H1 (cell line): ENCODE measurements at regions not wholly inside any gene's neighbourhood (a gene's known extent, or its start where the extent isn't known, plus 50 kb on each side); places are given as distances from the start of the nearest gene placed in this dataset.

Source experiments
- CTCF ChIA-PET: fragments of 300-600 bp; sonication (Branson Sonifier 250); formaldehyde crosslinking; loops from one replicate; lab custom pipeline; 2021; ENCODE audit not compliant: partially characterized antibody; lab: Charles Lee
- POLR2A ChIA-PET: fragments of 300-600 bp; sonication (Branson Sonifier 250); formaldehyde crosslinking; loops from one replicate; lab custom pipeline; 2021; ENCODE audit warnings: inconsistent platforms; ENCODE audit not compliant: partially characterized antibody; lab: Charles Lee
- DNase-seq, 2 experiments: peaks; one replicate each; pipeline versions ENCODE4 v3.0.0 to v3.0.0-alpha.2; 2010 to 2022; ENCODE audit warnings: low spot score in 2 of 2, low read depth in 1 of 2, mixed read lengths in 1 of 2
- FAIRE-seq: peaks from 2 replicates; lab custom pipeline; 2011; peaks lifted over from hg19 to GRCh38; lab: Jason Lieb, UNC
- H2AFZ ChIP-seq: 2 replicates; pipeline ENCODE4 v1.8.1; 2012; ENCODE audit warnings: low read length, inconsistent platforms
- H2AK5ac ChIP-seq: 2 replicates; pipeline ENCODE4 v1.6.1; 2013; ENCODE audit warnings: low read depth, low read length
- H2BK120ac ChIP-seq: replicated peaks from 2 replicates; pipeline ENCODE3; 2013; ENCODE audit warnings: low read depth, low read length, inconsistent platforms
- H2BK12ac ChIP-seq: 2 replicates; pipeline ENCODE4 v1.6.1; 2013; ENCODE audit warnings: low read depth, low read length
- H2BK15ac ChIP-seq: 2 replicates; pipeline ENCODE4 v1.6.1; 2013; ENCODE audit warnings: low read length
- H2BK20ac ChIP-seq: 2 replicates; pipeline ENCODE4 v1.6.1; 2013; ENCODE audit warnings: low read length
- H2BK5ac ChIP-seq: 2 replicates; pipeline ENCODE4 v1.6.1; 2013; ENCODE audit warnings: low read depth, low read length
- H3K14ac ChIP-seq: 2 replicates; pipeline ENCODE4 v1.6.1; 2013; ENCODE audit warnings: inconsistent platforms; ENCODE audit not compliant: insufficient read length
- H3K18ac ChIP-seq: 2 replicates; pipeline ENCODE4 v1.6.1; 2013; ENCODE audit warnings: low read length; ENCODE audit errors: extremely low read depth
- H3K23ac ChIP-seq: 2 replicates; pipeline ENCODE4 v1.6.1; 2013; ENCODE audit warnings: inconsistent platforms; ENCODE audit not compliant: insufficient read length
- H3K23me2 ChIP-seq: 2 replicates; pipeline ENCODE4 v1.6.1; 2013; ENCODE audit warnings: low read depth, low read length
- H3K27ac ChIP-seq: 2 replicates; pipeline ENCODE4 v1.6.1; 2011; ENCODE audit warnings: low read depth, low read length, inconsistent platforms
- H3K27me3 ChIP-seq, 4 experiments: replicated peaks in 1 of 4; 1 replicate in 1 of 4; 2 replicates in 3 of 4; pipeline versions ENCODE4 v1.6.1 to v1.8.1; 2011 to 2013; ENCODE audit warnings: low read length in 3 of 4, mild to moderate bottlenecking in 3 of 4, inconsistent platforms in 2 of 4, mixed read lengths in 2 of 4, moderate library complexity in 1 of 4; ENCODE audit not compliant: control insufficient read depth in 3 of 4, insufficient read depth in 3 of 4; ENCODE audit errors: extremely low read depth in 1 of 4
- H3K36me3 ChIP-seq, 4 experiments: 2 replicates each; pipeline versions ENCODE4 v1.6.1 to v1.8.1; 2011 to 2013; ENCODE audit warnings: mild to moderate bottlenecking in 4 of 4, low read length in 3 of 4, moderate library complexity in 2 of 4, control low read depth in 1 of 4, inconsistent platforms in 1 of 4; ENCODE audit not compliant: insufficient read depth in 4 of 4, control insufficient read depth in 2 of 4
- H3K4ac ChIP-seq: replicated peaks from 2 replicates; pipeline ENCODE3; 2013; ENCODE audit warnings: low read length, low read depth, mixed read lengths, inconsistent platforms; ENCODE audit not compliant: insufficient read length
- H3K4me1 ChIP-seq, 4 experiments: replicated peaks in 1 of 4; 1 replicate in 1 of 4; 2 replicates in 3 of 4; pipeline versions ENCODE4 v1.6.1 to v1.8.1; 2011 to 2013; ENCODE audit warnings: low read length in 3 of 4, inconsistent platforms in 2 of 4, mixed read lengths in 1 of 4; ENCODE audit not compliant: insufficient read depth in 4 of 4, control insufficient read depth in 3 of 4
- H3K4me2 ChIP-seq, 2 experiments: 2 replicates each; pipeline versions ENCODE4 v1.6.1 to v1.8.1; 2011 to 2013; ENCODE audit warnings: low read depth in 2 of 2, low read length in 2 of 2, control low read depth in 1 of 2, inconsistent platforms in 1 of 2, mild to moderate bottlenecking in 1 of 2; ENCODE audit not compliant: insufficient read depth in 1 of 2
- H3K4me3 ChIP-seq, 4 experiments: fragments of 200-600, 300-600 bp in 1 of 4; sonication (generic), shearing (Covaris generic), sonication (Bioruptor Twin) in 1 of 4; 2 replicates each; pipeline versions ENCODE4 v1.5.1 to v1.8.1; 2011 to 2016; ENCODE audit warnings: low read length in 4 of 4, low read depth in 3 of 4, control low read depth in 2 of 4, inconsistent platforms in 2 of 4, mild to moderate bottlenecking in 2 of 4, mixed read lengths in 1 of 4, moderate library complexity in 1 of 4; ENCODE audit not compliant: insufficient read depth in 2 of 4; ENCODE audit errors: extremely low read depth in 1 of 4
- H3K56ac ChIP-seq: replicated peaks from 2 replicates; pipeline ENCODE3; 2013; ENCODE audit warnings: low read depth, mild to moderate bottlenecking, mixed read lengths, low read length, inconsistent platforms; ENCODE audit not compliant: insufficient read length
- H3K79me1 ChIP-seq: 2 replicates; pipeline ENCODE4 v1.6.1; 2013; ENCODE audit warnings: low read depth, low read length, control low read depth
- H3K79me2 ChIP-seq, 2 experiments: 2 replicates each; pipeline versions ENCODE4 v1.6.1 to v1.8.1; 2012 to 2013; ENCODE audit warnings: low read length in 2 of 2, mild to moderate bottlenecking in 2 of 2, inconsistent platforms in 1 of 2; ENCODE audit not compliant: insufficient read depth in 2 of 2, control insufficient read depth in 1 of 2
- H3K9ac ChIP-seq, 4 experiments: replicated peaks in 1 of 4; 1 replicate in 1 of 4; 2 replicates in 3 of 4; pipeline versions ENCODE4 v1.6.1 to v1.8.1; 2011 to 2013; ENCODE audit warnings: low read depth in 3 of 4, low read length in 3 of 4, control low read depth in 2 of 4, mild to moderate bottlenecking in 2 of 4, moderate library complexity in 2 of 4, inconsistent platforms in 1 of 4; ENCODE audit errors: extremely low read depth in 1 of 4
- H3K9me3 ChIP-seq, 2 experiments: 2 replicates each; pipeline versions ENCODE4 v1.6.1 to v1.8.1; 2012 to 2013; ENCODE audit warnings: mild to moderate bottlenecking in 2 of 2, moderate library complexity in 2 of 2, control low read depth in 1 of 2, inconsistent platforms in 1 of 2, low read depth in 1 of 2, low read length in 1 of 2, mixed read lengths in 1 of 2; ENCODE audit not compliant: insufficient read depth in 2 of 2
- H4K20me1 ChIP-seq, 2 experiments: replicated peaks in 1 of 2; 2 replicates each; pipeline versions ENCODE3 to v1.8.1; 2011 to 2013; ENCODE audit warnings: inconsistent platforms in 2 of 2, low read length in 2 of 2, mild to moderate bottlenecking in 1 of 2; ENCODE audit not compliant: insufficient read depth in 2 of 2, control insufficient read depth in 1 of 2
- H4K5ac ChIP-seq: 2 replicates; pipeline ENCODE4 v1.6.1; 2013; ENCODE audit warnings: low read length, low read depth, mixed read lengths, inconsistent platforms; ENCODE audit not compliant: insufficient read length
- H4K8ac ChIP-seq: 2 replicates; pipeline ENCODE4 v1.8.0; 2013; ENCODE audit warnings: mild to moderate bottlenecking, moderate library complexity, low read length, inconsistent platforms; ENCODE audit not compliant: insufficient read depth; ENCODE audit errors: extremely low read depth
- H4K91ac ChIP-seq: replicated peaks from 2 replicates; pipeline ENCODE3; 2013; ENCODE audit warnings: low read length, mixed read lengths, inconsistent platforms; ENCODE audit not compliant: insufficient read length
- CHD1 ChIP-seq: IDR thresholded peaks from 2 replicates; pipeline ENCODE4 v1.6.1; 2012; ENCODE audit warnings: low read depth, low read length, improper control_type of control experiment
- CTBP2 ChIP-seq: IDR thresholded peaks from 2 replicates; pipeline ENCODE4 v1.7.0; 2011; ENCODE audit warnings: borderline replicate concordance, mild to moderate bottlenecking, moderate library complexity, mixed read lengths, low read length; ENCODE audit not compliant: insufficient read depth, insufficient read length
- CTCF ChIP-seq, 3 experiments: IDR thresholded peaks; 1 replicate in 2 of 3; 2 replicates in 1 of 3; pipeline versions ENCODE4 v1.5.1 to v1.6.1; 2011; ENCODE audit warnings: low read length in 3 of 3, mild to moderate bottlenecking in 3 of 3, inconsistent platforms in 2 of 3, low read depth in 1 of 3, moderate library complexity in 1 of 3; ENCODE audit not compliant: insufficient read depth in 1 of 3; ENCODE audit errors: control extremely low read depth in 1 of 3
- EGR1 ChIP-seq: IDR thresholded peaks from 2 replicates; pipeline ENCODE4 v1.6.1; 2011; ENCODE audit warnings: low read depth, low read length, borderline replicate concordance
- FOSL1 ChIP-seq: IDR thresholded peaks from 2 replicates; pipeline ENCODE4 v1.6.1; 2011; ENCODE audit warnings: mild to moderate bottlenecking, low read depth, low read length, moderate library complexity; ENCODE audit not compliant: insufficient read depth
- NANOG ChIP-seq: IDR thresholded peaks from 2 replicates; pipeline ENCODE4 v1.6.1; 2011; ENCODE audit warnings: low read length, low read depth, mild to moderate bottlenecking, inconsistent platforms; ENCODE audit not compliant: insufficient read depth, poor library complexity, severe bottlenecking
- RAD21 ChIP-seq, 2 experiments: IDR thresholded peaks in 1 of 2; conservative IDR thresholded peaks in 1 of 2; 2 replicates each; pipeline ENCODE4 v1.6.1; 2011; ENCODE audit warnings: low read depth in 2 of 2, low read length in 2 of 2, improper control_type of control experiment in 1 of 2, inconsistent platforms in 1 of 2, mild to moderate bottlenecking in 1 of 2, moderate library complexity in 1 of 2
- RNF2 ChIP-seq: fragments of 200-900, 300-1000 bp; sonication (generic); IDR thresholded peaks from 2 replicates; pipeline ENCODE4 v1.7.1; 2016; ENCODE audit warnings: borderline replicate concordance, low read depth, mild to moderate bottlenecking, antibody characterized with exemption, low read length; ENCODE audit not compliant: poor library complexity, severe bottlenecking; ENCODE audit errors: missing control alignments
- SRF ChIP-seq: IDR thresholded peaks from 2 replicates; pipeline ENCODE4 v1.6.1; 2011; ENCODE audit warnings: mild to moderate bottlenecking, low read depth, low read length, moderate library complexity
- YY1 ChIP-seq: IDR thresholded peaks from 2 replicates; pipeline ENCODE4 v1.6.1; 2011; ENCODE audit warnings: low read depth, mild to moderate bottlenecking, low read length
- WGBS, 2 experiments: shearing (Covaris generic) in 1 of 2; methylation state at CpG; one replicate each; pipeline versions ENCODE4 v1.1.6 to v1.1.7; 2013 to 2015; ENCODE audit warnings: low lambda C conversion rate in 2 of 2, mixed read lengths in 2 of 2, inconsistent platforms in 1 of 2, low coverage in 1 of 2, missing lambda C conversion rate in 1 of 2; ENCODE audit not compliant: insufficient replicate concordance in 2 of 2, insufficient coverage in 1 of 2, insufficient read length in 1 of 2; ENCODE audit errors: extremely low coverage in 1 of 2, missing lambda C conversion rate in 1 of 2; 5-methylcytosine and 5-hydroxymethylcytosine counted together

DNA sequence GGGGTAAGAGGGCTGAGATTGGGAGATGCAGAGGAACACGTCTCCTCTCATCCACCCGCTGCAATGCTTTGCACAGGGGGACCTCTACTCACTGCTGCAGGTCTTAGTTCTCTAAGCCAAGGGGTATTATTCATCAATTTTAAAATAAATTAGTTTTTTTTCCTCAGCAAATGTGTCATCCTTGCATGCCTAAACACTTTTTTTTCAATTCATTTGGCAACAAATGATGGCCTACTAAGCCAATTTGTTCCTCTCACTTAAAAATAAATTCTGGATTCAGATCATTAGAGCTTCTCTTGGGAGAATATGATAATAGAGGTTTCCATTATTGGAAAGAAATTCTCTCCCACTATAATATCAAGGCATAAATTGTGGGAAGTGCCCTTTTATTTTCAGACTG, 338.3 kb downstream of the IRX1 start:
- POLR2A ChIA-PET, result no interaction called here
- H4K5ac ChIP-seq, result no peak overlapping the region
- H3K14ac ChIP-seq, result no peak overlapping the region
- no peak overlapping the region for H3K23ac ChIP-seq
- no peak overlapping the region for H3K27ac ChIP-seq
- no peaks in the 10 kb centered on the region for H3K36me3 ChIP-seq
- H3K79me2 ChIP-seq, result no peaks in the 10 kb centered on the region
- CTCF ChIA-PET, result no interaction called here
- H3K18ac ChIP-seq, result no peak overlapping the region
- H2AK5ac ChIP-seq, result no peak overlapping the region
- no peak overlapping the region for H3K9ac ChIP-seq
- H3K27me3 ChIP-seq, result no peaks in the 10 kb centered on the region
- no peaks in the 10 kb centered on the region for H3K4me1 ChIP-seq
- H2BK15ac ChIP-seq, result no peak overlapping the region
- H3K56ac ChIP-seq, result no peak overlapping the region
- no peak for DNase-seq
- no peaks in the 10 kb centered on the region for H3K9me3 ChIP-seq
- H2BK20ac ChIP-seq, result no peak overlapping the region
- no peak overlapping the region for H2BK5ac ChIP-seq
- no peaks in the 10 kb centered on the region for H4K20me1 ChIP-seq
- 0 out of 2 replicates have a peak overlapping the region, but pooled peaks have one; percentile 22 for H2AFZ ChIP-seq
- no peak overlapping the region for H3K4ac ChIP-seq
- no peak overlapping the region for H2BK12ac ChIP-seq
- H3K4me2 ChIP-seq, result no peak overlapping the region
- TF ChIP-seq CTBP2, result no peak
- TF ChIP-seq RAD21 (IDR thresholded peaks at IDR 0.05 in 1 of 2, conservative IDR thresholded peaks at IDR 0.05 in 1 of 2; ENCODE audit: low read depth in 2 of 2, low read length in 2 of 2), result no peak
- no peak for TF ChIP-seq CHD1
- TF ChIP-seq CTCF (IDR thresholded peaks at IDR 0.05; ENCODE audit: control extremely low read depth in 1 of 3, insufficient read depth in 1 of 3, low read depth in 1 of 3, low read length in 3 of 3), result no peak
- TF ChIP-seq NANOG, result no peak
- no peak for TF ChIP-seq SRF
- no peak for TF ChIP-seq EGR1
- TF ChIP-seq YY1, result no peak
- no peak for TF ChIP-seq FOSL1
- TF ChIP-seq RNF2, result no peak
- H3K23me2 ChIP-seq, result no peaks in the 10 kb centered on the region; the same call in 1 of the 2 replicates
- H3K79me1 ChIP-seq, result no peaks in the 10 kb centered on the region
- no peak overlapping the region for H4K8ac ChIP-seq
- no peak overlapping the region for H3K4me3 ChIP-seq
- H2BK120ac ChIP-seq, result no peak overlapping the region
- no peak for FAIRE-seq
- H4K91ac ChIP-seq, result no peak overlapping the region
- WGBS, 2 experiments, result 84% methylated on average over 2 of the region's 2 CpGs; no CpG with 5 or more reads in 1 of the 2 experiments
